ENCODE measurements at regions not wholly inside any gene's neighbourhood (a gene's known extent, or its start where the extent isn't known, plus 50 kb on each side); places are given as distances from the start of the nearest gene placed in this dataset.
"Not testable (repeated sequence)": the region's sequence is repeated elsewhere in the genome, so short reads cannot be mapped to it uniquely, and the experiment has no call there.

GRCh38 chr6:93081901-93082300, 337.5 kb downstream of the EPHA7 start:
- DNase-seq = no peak

GRCh38 chr6:93079061-93079460, 340.3 kb downstream of the EPHA7 start:
- no peak for DNase-seq

DNA sequence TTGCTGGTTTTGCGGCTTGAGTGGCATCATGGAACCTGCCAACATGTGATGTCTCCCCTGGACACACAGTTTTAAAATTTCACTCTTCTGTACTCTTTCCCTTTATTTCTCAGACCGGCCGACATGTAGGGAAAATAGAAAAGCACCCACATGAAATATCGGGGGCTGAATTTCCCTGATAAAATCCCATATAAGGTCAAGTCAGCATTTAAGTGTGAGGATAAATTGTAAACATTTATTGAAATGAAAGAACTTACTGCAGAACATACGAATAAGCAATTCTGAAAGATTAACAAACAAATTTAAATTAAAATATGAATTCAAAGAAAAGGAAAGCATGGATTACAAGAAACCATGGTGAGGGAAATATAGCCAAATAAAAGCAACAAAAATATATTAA, 345.5 kb downstream of the EPHA7 start:
- no peak for DNase-seq

GRCh38 chr6:93069856-93070255, 349.5 kb downstream of the EPHA7 start:
- no peak for DNase-seq

- DNase-seq = peak; percentile 54
These were observed 359.4 kb downstream of the EPHA7 start for GRCh38 chr6:93059911-93060310.

GRCh38 chr6:93057584-93057983, 361.8 kb downstream of the EPHA7 start:
- DNase-seq = no peak

GRCh38 chr6:93048381-93048780, 371.0 kb downstream of the EPHA7 start:
- DNase-seq = no peak

DNA sequence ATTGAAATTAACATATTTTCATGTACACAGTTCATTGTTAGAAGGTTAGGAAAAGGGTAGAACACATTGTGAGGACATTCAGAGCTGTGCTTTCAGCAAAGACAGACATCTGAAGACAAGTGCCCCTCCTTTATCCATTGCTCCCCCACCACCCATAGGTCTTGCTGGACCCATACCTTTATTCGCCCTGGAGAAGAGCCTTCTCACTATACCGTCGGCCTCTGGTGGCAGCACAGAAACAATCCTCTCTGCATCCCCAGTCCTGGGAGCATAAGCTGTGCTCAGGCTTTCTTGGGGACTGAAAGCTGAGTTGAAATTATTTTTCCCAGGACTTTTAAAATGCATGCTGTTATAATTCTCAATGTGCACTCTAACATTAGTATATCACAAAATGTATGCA, 372.3 kb downstream of the EPHA7 start:
- DNase-seq = no peak

DNA sequence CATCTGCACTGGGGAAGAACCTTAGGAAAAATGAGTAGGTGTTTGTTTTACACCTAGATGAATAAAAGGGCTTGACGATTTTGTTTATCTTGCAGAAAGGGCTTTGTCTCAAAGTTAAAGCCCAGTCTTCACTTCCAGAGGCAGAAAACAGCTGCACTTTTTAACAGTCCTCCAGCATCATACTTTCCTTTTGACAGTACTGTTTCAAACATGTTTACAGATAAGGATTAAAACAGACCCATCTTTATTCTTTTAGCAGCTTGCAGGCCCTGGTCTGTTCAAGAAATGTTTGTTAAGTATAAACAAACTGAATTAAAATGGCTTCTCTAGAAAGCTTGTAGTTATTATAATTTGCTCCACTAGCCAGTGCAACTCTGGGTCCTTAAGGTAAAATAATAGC, 374.2 kb downstream of the EPHA7 start:
- peak; percentile 22 for DNase-seq

- no peak for DNase-seq
These were observed 379.0 kb downstream of the EPHA7 start for GRCh38 chr6:93040375-93040774.

DNA sequence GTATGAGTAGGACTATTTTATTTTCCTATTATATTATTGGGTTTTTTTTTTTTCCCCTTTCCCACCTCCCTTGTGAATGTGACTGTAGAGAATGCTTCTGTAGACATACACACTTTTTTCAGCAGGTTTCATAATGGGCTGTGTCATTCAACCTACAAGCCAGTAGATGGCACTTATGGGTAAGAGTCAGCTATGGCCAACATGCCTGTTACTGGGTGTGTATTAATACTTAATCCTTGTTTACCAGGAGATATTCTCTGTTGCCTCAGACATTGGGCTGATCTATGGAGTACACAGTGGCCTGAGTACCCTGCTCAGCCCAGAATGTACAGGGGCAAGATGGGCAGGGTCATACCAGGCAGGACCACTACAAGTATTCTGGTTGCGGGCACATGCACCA, 382.5 kb downstream of the EPHA7 start:
- peak; percentile 15 for DNase-seq

- DNase-seq = no peak
These were observed 383.6 kb downstream of the EPHA7 start for GRCh38 chr6:93035756-93036155.

DNA sequence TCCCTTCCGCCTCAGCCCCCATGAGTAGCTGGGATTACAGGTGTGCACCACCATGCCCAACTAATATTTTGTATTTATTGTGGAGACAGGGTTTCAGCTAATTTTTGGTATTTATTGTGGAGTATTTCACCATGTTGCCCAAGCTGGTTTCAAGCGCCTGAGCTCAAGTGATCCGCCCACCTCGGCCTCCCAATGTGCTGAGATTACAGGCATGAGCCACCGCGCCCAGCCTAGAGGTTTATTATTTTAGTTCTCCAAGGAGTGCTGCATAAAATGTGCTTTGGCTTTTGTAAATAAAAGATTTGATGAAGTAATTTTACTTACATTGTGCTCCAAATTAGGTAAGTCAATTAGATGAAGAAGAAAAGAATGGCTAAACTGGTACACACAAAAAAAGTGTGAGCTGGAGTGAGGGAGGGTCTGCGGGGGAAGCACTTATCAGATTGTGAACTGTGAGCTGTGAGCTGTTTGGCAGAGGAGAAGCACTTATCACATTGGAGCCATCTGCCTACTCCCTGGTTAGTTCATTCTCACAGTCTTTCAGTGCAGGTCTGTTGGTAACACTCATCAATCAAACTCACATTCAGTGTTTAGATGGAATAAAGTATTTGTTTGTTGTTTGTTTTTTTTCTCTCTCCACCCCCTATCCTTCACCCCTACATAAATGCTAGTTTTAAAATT, 398.0 kb downstream of the EPHA7 start:
- DNase-seq = no peak

DNA sequence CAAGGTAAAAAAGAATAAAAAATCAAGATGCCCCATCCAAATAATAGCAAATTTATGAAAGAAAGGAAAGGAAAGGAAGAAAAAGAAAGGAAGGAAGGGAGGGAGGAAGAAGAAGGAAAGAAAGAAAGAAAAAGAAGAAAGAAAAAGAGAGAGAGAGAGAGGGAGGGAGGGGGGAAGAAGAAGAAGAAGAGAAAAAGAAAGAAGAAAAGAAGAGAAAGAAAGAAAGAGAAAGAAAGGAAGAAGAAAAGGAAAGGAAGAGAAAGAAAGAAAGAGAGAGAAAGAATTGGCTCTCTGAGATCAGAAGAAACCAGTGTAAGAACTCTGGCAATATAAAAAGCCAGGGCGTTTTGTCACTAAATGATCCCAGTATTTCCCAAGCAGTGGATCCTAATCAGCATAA, 401.7 kb downstream of the EPHA7 start:
- no peak for DNase-seq

DNA sequence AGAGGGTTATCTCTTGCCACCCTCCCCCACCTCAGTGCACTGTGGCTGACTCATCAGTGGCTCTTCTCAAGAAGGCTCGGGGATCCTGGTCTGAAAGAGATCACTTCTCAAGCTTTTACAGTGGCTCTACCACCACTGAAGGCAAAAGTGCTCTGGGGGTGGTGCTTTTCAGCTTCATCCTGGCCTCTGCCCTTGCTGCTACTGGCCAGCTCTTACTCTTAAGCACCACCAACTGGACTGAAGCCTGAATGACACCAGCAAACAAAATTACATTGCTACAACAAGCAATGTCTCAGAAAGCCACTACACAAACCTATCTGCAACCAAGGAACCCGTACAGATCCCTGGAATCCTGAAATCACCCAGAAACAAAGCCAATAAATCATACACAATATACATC, 402.1 kb downstream of the EPHA7 start:
- DNase-seq = no peak

GRCh38 chr6:93013054-93013453, 406.3 kb downstream of the EPHA7 start:
- DNase-seq = no peak

- no peak for DNase-seq
These were observed 411.0 kb downstream of the EPHA7 start for GRCh38 chr6:93008375-93008774.

GRCh38 chr6:92989656-92990055, 429.7 kb downstream of the EPHA7 start:
- no peak for DNase-seq

DNA sequence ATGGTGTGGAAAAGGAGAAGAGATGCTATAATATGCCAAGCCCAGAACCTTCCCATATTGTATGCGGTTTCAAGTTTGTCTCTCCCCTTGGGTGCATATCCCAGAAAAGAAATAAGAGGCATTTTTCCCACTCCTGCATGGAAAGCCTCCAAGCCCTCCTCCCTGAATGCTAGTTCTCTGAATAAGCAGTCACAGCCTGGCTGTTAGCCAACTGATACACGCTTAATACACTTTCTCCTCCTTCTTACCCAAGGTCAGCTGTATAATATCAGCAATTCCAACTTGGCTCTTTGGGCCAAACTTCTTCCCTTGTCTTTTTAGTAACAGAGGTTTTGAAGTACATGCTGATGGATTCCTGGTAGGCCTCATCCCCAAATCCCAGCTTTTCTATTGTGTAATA, 440.1 kb downstream of the EPHA7 start:
- no peak for DNase-seq

GRCh38 chr6:92977018-92977417, 442.3 kb downstream of the EPHA7 start:
- DNase-seq = no peak

GRCh38 chr6:92967362-92967761, 452.0 kb downstream of the EPHA7 start:
- DNase-seq = no peak

GRCh38 chr6:92962846-92963245, 456.5 kb downstream of the EPHA7 start:
- DNase-seq = no peak

- not testable (repeated sequence) for DNase-seq
These were observed 467.2 kb downstream of the EPHA7 start for GRCh38 chr6:92952111-92952510.

DNA sequence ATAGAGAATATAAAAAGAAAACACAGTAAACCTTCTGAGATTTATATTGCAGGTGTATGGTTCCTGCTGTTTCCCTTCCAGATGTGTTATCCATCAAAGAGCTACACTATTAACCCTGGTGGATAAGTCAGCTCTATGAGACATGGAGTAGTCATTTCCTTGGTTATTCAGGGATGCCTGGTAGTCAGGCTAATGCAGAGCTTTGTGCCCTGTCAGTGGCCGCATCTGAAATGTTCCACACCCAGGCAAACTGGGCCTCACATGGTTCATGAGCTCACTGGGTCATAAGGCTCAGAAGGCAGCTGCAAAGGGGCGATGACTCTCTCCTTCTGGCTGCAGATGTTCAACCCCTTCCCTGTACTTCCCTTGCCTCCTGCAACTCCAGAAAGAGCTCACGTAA, 473.6 kb downstream of the EPHA7 start:
- DNase-seq = no peak

GRCh38 chr6:92944132-92944531, 475.2 kb downstream of the EPHA7 start:
- DNase-seq = no peak

GRCh38 chr6:92942549-92942948, 476.8 kb downstream of the EPHA7 start:
- DNase-seq = no peak

All from NCI-H774 (cell line).